H1 (cell line): ENCODE measurements at regions not wholly inside any gene's neighbourhood (a gene's known extent, or its start where the extent isn't known, plus 50 kb on each side); places are given as distances from the start of the nearest gene placed in this dataset.
A peak's percentile ranks its signal among the peaks of the same experiment; 100 is the strongest.

Experiments
- CTCF ChIA-PET: fragments of 300-600 bp; sonication (Branson Sonifier 250); formaldehyde crosslinking; loops from one replicate; lab custom pipeline; 2021; ENCODE audit not compliant: partially characterized antibody; lab: Charles Lee
- POLR2A ChIA-PET: fragments of 300-600 bp; sonication (Branson Sonifier 250); formaldehyde crosslinking; loops from one replicate; lab custom pipeline; 2021; ENCODE audit warnings: inconsistent platforms; ENCODE audit not compliant: partially characterized antibody; lab: Charles Lee
- DNase-seq, 2 experiments: peaks; one replicate each; pipeline versions ENCODE4 v3.0.0 to v3.0.0-alpha.2; 2010 to 2022; ENCODE audit warnings: low spot score in 2 of 2, low read depth in 1 of 2, mixed read lengths in 1 of 2
- FAIRE-seq: peaks from 2 replicates; lab custom pipeline; 2011; peaks lifted over from hg19 to GRCh38; lab: Jason Lieb, UNC
- H2AFZ ChIP-seq: 2 replicates; pipeline ENCODE4 v1.8.1; 2012; ENCODE audit warnings: low read length, inconsistent platforms
- H2AK5ac ChIP-seq: 2 replicates; pipeline ENCODE4 v1.6.1; 2013; ENCODE audit warnings: low read depth, low read length
- H2BK120ac ChIP-seq: replicated peaks from 2 replicates; pipeline ENCODE3; 2013; ENCODE audit warnings: low read depth, low read length, inconsistent platforms
- H2BK12ac ChIP-seq: 2 replicates; pipeline ENCODE4 v1.6.1; 2013; ENCODE audit warnings: low read depth, low read length
- H2BK15ac ChIP-seq: 2 replicates; pipeline ENCODE4 v1.6.1; 2013; ENCODE audit warnings: low read length
- H2BK20ac ChIP-seq: 2 replicates; pipeline ENCODE4 v1.6.1; 2013; ENCODE audit warnings: low read length
- H2BK5ac ChIP-seq: 2 replicates; pipeline ENCODE4 v1.6.1; 2013; ENCODE audit warnings: low read depth, low read length
- H3K14ac ChIP-seq: 2 replicates; pipeline ENCODE4 v1.6.1; 2013; ENCODE audit warnings: inconsistent platforms; ENCODE audit not compliant: insufficient read length
- H3K18ac ChIP-seq: 2 replicates; pipeline ENCODE4 v1.6.1; 2013; ENCODE audit warnings: low read length; ENCODE audit errors: extremely low read depth
- H3K23ac ChIP-seq: 2 replicates; pipeline ENCODE4 v1.6.1; 2013; ENCODE audit warnings: inconsistent platforms; ENCODE audit not compliant: insufficient read length
- H3K23me2 ChIP-seq: 2 replicates; pipeline ENCODE4 v1.6.1; 2013; ENCODE audit warnings: low read depth, low read length
- H3K27ac ChIP-seq: 2 replicates; pipeline ENCODE4 v1.6.1; 2011; ENCODE audit warnings: low read depth, low read length, inconsistent platforms
- H3K27me3 ChIP-seq, 4 experiments: replicated peaks in 1 of 4; 1 replicate in 1 of 4; 2 replicates in 3 of 4; pipeline versions ENCODE4 v1.6.1 to v1.8.1; 2011 to 2013; ENCODE audit warnings: low read length in 3 of 4, mild to moderate bottlenecking in 3 of 4, inconsistent platforms in 2 of 4, mixed read lengths in 2 of 4, moderate library complexity in 1 of 4; ENCODE audit not compliant: control insufficient read depth in 3 of 4, insufficient read depth in 3 of 4; ENCODE audit errors: extremely low read depth in 1 of 4
- H3K36me3 ChIP-seq, 4 experiments: 2 replicates each; pipeline versions ENCODE4 v1.6.1 to v1.8.1; 2011 to 2013; ENCODE audit warnings: mild to moderate bottlenecking in 4 of 4, low read length in 3 of 4, moderate library complexity in 2 of 4, control low read depth in 1 of 4, inconsistent platforms in 1 of 4; ENCODE audit not compliant: insufficient read depth in 4 of 4, control insufficient read depth in 2 of 4
- H3K4ac ChIP-seq: replicated peaks from 2 replicates; pipeline ENCODE3; 2013; ENCODE audit warnings: low read length, low read depth, mixed read lengths, inconsistent platforms; ENCODE audit not compliant: insufficient read length
- H3K4me1 ChIP-seq, 4 experiments: replicated peaks in 1 of 4; 1 replicate in 1 of 4; 2 replicates in 3 of 4; pipeline versions ENCODE4 v1.6.1 to v1.8.1; 2011 to 2013; ENCODE audit warnings: low read length in 3 of 4, inconsistent platforms in 2 of 4, mixed read lengths in 1 of 4; ENCODE audit not compliant: insufficient read depth in 4 of 4, control insufficient read depth in 3 of 4
- H3K4me2 ChIP-seq, 2 experiments: 2 replicates each; pipeline versions ENCODE4 v1.6.1 to v1.8.1; 2011 to 2013; ENCODE audit warnings: low read depth in 2 of 2, low read length in 2 of 2, control low read depth in 1 of 2, inconsistent platforms in 1 of 2, mild to moderate bottlenecking in 1 of 2; ENCODE audit not compliant: insufficient read depth in 1 of 2
- H3K4me3 ChIP-seq, 4 experiments: fragments of 200-600, 300-600 bp in 1 of 4; sonication (generic), shearing (Covaris generic), sonication (Bioruptor Twin) in 1 of 4; 2 replicates each; pipeline versions ENCODE4 v1.5.1 to v1.8.1; 2011 to 2016; ENCODE audit warnings: low read length in 4 of 4, low read depth in 3 of 4, control low read depth in 2 of 4, inconsistent platforms in 2 of 4, mild to moderate bottlenecking in 2 of 4, mixed read lengths in 1 of 4, moderate library complexity in 1 of 4; ENCODE audit not compliant: insufficient read depth in 2 of 4; ENCODE audit errors: extremely low read depth in 1 of 4
- H3K56ac ChIP-seq: replicated peaks from 2 replicates; pipeline ENCODE3; 2013; ENCODE audit warnings: low read depth, mild to moderate bottlenecking, mixed read lengths, low read length, inconsistent platforms; ENCODE audit not compliant: insufficient read length
- H3K79me1 ChIP-seq: 2 replicates; pipeline ENCODE4 v1.6.1; 2013; ENCODE audit warnings: low read depth, low read length, control low read depth
- H3K79me2 ChIP-seq, 2 experiments: 2 replicates each; pipeline versions ENCODE4 v1.6.1 to v1.8.1; 2012 to 2013; ENCODE audit warnings: low read length in 2 of 2, mild to moderate bottlenecking in 2 of 2, inconsistent platforms in 1 of 2; ENCODE audit not compliant: insufficient read depth in 2 of 2, control insufficient read depth in 1 of 2
- H3K9ac ChIP-seq, 4 experiments: replicated peaks in 1 of 4; 1 replicate in 1 of 4; 2 replicates in 3 of 4; pipeline versions ENCODE4 v1.6.1 to v1.8.1; 2011 to 2013; ENCODE audit warnings: low read depth in 3 of 4, low read length in 3 of 4, control low read depth in 2 of 4, mild to moderate bottlenecking in 2 of 4, moderate library complexity in 2 of 4, inconsistent platforms in 1 of 4; ENCODE audit errors: extremely low read depth in 1 of 4
- H3K9me3 ChIP-seq, 2 experiments: 2 replicates each; pipeline versions ENCODE4 v1.6.1 to v1.8.1; 2012 to 2013; ENCODE audit warnings: mild to moderate bottlenecking in 2 of 2, moderate library complexity in 2 of 2, control low read depth in 1 of 2, inconsistent platforms in 1 of 2, low read depth in 1 of 2, low read length in 1 of 2, mixed read lengths in 1 of 2; ENCODE audit not compliant: insufficient read depth in 2 of 2
- H4K20me1 ChIP-seq, 2 experiments: replicated peaks in 1 of 2; 2 replicates each; pipeline versions ENCODE3 to v1.8.1; 2011 to 2013; ENCODE audit warnings: inconsistent platforms in 2 of 2, low read length in 2 of 2, mild to moderate bottlenecking in 1 of 2; ENCODE audit not compliant: insufficient read depth in 2 of 2, control insufficient read depth in 1 of 2
- H4K5ac ChIP-seq: 2 replicates; pipeline ENCODE4 v1.6.1; 2013; ENCODE audit warnings: low read length, low read depth, mixed read lengths, inconsistent platforms; ENCODE audit not compliant: insufficient read length
- H4K8ac ChIP-seq: 2 replicates; pipeline ENCODE4 v1.8.0; 2013; ENCODE audit warnings: mild to moderate bottlenecking, moderate library complexity, low read length, inconsistent platforms; ENCODE audit not compliant: insufficient read depth; ENCODE audit errors: extremely low read depth
- H4K91ac ChIP-seq: replicated peaks from 2 replicates; pipeline ENCODE3; 2013; ENCODE audit warnings: low read length, mixed read lengths, inconsistent platforms; ENCODE audit not compliant: insufficient read length
- ASH2L ChIP-seq: fragments of 200-600, 300-600 bp; sonication (generic); IDR thresholded peaks from one replicate; pipeline ENCODE4 v1.7.1; 2017; ENCODE audit warnings: low read length
- ATF2 ChIP-seq: IDR thresholded peaks from 2 replicates; pipeline ENCODE4 v1.6.1; 2012; ENCODE audit warnings: low read length, inconsistent platforms
- BCL11A ChIP-seq, 2 experiments: IDR thresholded peaks; one replicate each; pipeline ENCODE4 v1.6.1; 2011; ENCODE audit warnings: low read depth in 2 of 2, low read length in 2 of 2, mild to moderate bottlenecking in 2 of 2
- CBX8 ChIP-seq: fragments of 300-800, 300-1000 bp; sonication (generic); IDR thresholded peaks from 2 replicates; pipeline ENCODE4 v1.7.1; 2016; ENCODE audit warnings: low read depth, low read length, borderline replicate concordance
- HDAC2 ChIP-seq, 2 experiments: fragments of 300-600 bp in 1 of 2; sonication (generic) in 1 of 2; IDR thresholded peaks; 2 replicates each; pipeline ENCODE4 v1.6.1; 2011 to 2012; ENCODE audit warnings: low read depth in 2 of 2, low read length in 2 of 2, mild to moderate bottlenecking in 2 of 2, moderate library complexity in 2 of 2, borderline replicate concordance in 1 of 2, inconsistent platforms in 1 of 2
- HDAC6 ChIP-seq: IDR thresholded peaks from one replicate; pipeline ENCODE4 v1.7.1; 2012; ENCODE audit warnings: low read depth, mild to moderate bottlenecking, inconsistent platforms, low read length, moderate library complexity
- KDM1A ChIP-seq: fragments of 200-600, 300-600 bp; sonication (generic); IDR thresholded peaks from 2 replicates; pipeline ENCODE4 v1.7.1; 2016; ENCODE audit warnings: mild to moderate bottlenecking, low read length, borderline replicate concordance
- KDM4A ChIP-seq: IDR thresholded peaks from one replicate; pipeline ENCODE4 v1.7.1; 2012; ENCODE audit warnings: low read depth, mild to moderate bottlenecking, moderate library complexity, low read length, inconsistent platforms; ENCODE audit not compliant: severe bottlenecking
- SIRT6 ChIP-seq: IDR thresholded peaks from one replicate; pipeline ENCODE4 v1.7.1; 2012; ENCODE audit warnings: low read length, inconsistent platforms
- SP1 ChIP-seq: IDR thresholded peaks from 2 replicates; pipeline ENCODE4 v1.6.1; 2011; ENCODE audit warnings: low read depth, low read length
- SP4 ChIP-seq: IDR thresholded peaks from 2 replicates; pipeline ENCODE4 v1.6.1; 2012; ENCODE audit warnings: low read length, inconsistent platforms
- TAF7 ChIP-seq: optimal IDR thresholded peaks from 2 replicates; pipeline ENCODE3; 2011; ENCODE audit warnings: low read depth, mild to moderate bottlenecking, inconsistent platforms, low read length, moderate library complexity, borderline replicate concordance
- TCF12 ChIP-seq: IDR thresholded peaks from 2 replicates; pipeline ENCODE4 v1.6.1; 2011; ENCODE audit warnings: low read depth, mild to moderate bottlenecking, low read length
- YY1 ChIP-seq: IDR thresholded peaks from 2 replicates; pipeline ENCODE4 v1.6.1; 2011; ENCODE audit warnings: low read depth, mild to moderate bottlenecking, low read length
- WGBS, 2 experiments: shearing (Covaris generic) in 1 of 2; methylation state at CpG; one replicate each; pipeline versions ENCODE4 v1.1.6 to v1.1.7; 2013 to 2015; ENCODE audit warnings: low lambda C conversion rate in 2 of 2, mixed read lengths in 2 of 2, inconsistent platforms in 1 of 2, low coverage in 1 of 2, missing lambda C conversion rate in 1 of 2; ENCODE audit not compliant: insufficient replicate concordance in 2 of 2, insufficient coverage in 1 of 2, insufficient read length in 1 of 2; ENCODE audit errors: extremely low coverage in 1 of 2, missing lambda C conversion rate in 1 of 2; 5-methylcytosine and 5-hydroxymethylcytosine counted together

- Histone ChIP-seq H3K23ac (no peak overlapping the region), H3K4ac (no peak overlapping the region), H4K20me1 (no peaks in the 10 kb centered on the region), H2BK120ac (no peak overlapping the region), H3K23me2 (no peaks in the 10 kb centered on the region; the same call in 1 of the 2 replicates), H3K4me1 (peaks cover 0 to 6% (median 2%) of the 10 kb centered on the region in 4 experiments; a peak in 1 of 7 replicates), H3K79me1 (no peaks in the 10 kb centered on the region), H3K56ac (no peak overlapping the region), H2BK20ac (no peak overlapping the region), H3K4me2 (no peak overlapping the region), H3K4me3 (no peak overlapping the region), H3K14ac (no peak overlapping the region), H3K27ac (no peak overlapping the region), H2BK15ac (no peak overlapping the region), H3K9me3 (peaks cover 0 to 3% of the 10 kb centered on the region in 2 experiments; a peak in 1 of 4 replicates), H4K8ac (no peak overlapping the region), H3K27me3 (no peaks in the 10 kb centered on the region), H3K18ac (no peak overlapping the region), H4K91ac (no peak overlapping the region), H2AFZ (no peak overlapping the region), H3K79me2 (no peaks in the 10 kb centered on the region), H3K36me3 (no peaks in the 10 kb centered on the region; a peak in 1 of 8 replicates), H2BK12ac (no peak overlapping the region), H3K9ac (no peak overlapping the region), H2AK5ac (no peak overlapping the region), H2BK5ac (no peak overlapping the region), H4K5ac (no peak overlapping the region)
- 82% methylated on average over 1 of the region's 1 CpG; no CpG with 5 or more reads in 1 of the 2 experiments for WGBS, 2 experiments
- CTCF ChIA-PET = interaction anchor here (1.0 to 2.3 kb wide), 2 partner anchors 18 to 145 kb away, joined by 3 to 11 read pairs; no protein-coding TSS in a partner anchor
- peak; percentile 28 for FAIRE-seq
- no peak for DNase-seq
- POLR2A ChIA-PET = no interaction called here
- no peak for TF ChIP-seq ATF2
- no peak for TF ChIP-seq SIRT6
- no peak for TF ChIP-seq SP4
- TF ChIP-seq BCL11A (IDR thresholded peaks at IDR 0.05; ENCODE audit: low read depth in 2 of 2, low read length in 2 of 2) = no peak
- TF ChIP-seq HDAC2 (IDR thresholded peaks at IDR 0.05; ENCODE audit: borderline replicate concordance in 1 of 2, low read depth in 2 of 2, low read length in 2 of 2) = no peak
- TF ChIP-seq SP1 = no peak
- no peak for TF ChIP-seq KDM1A
- no peak for TF ChIP-seq CBX8
- TF ChIP-seq KDM4A = no peak
- TF ChIP-seq TAF7 = no peak
- no peak for TF ChIP-seq HDAC6
- TF ChIP-seq YY1 = no peak
- no peak for TF ChIP-seq ASH2L
- no peak for TF ChIP-seq TCF12
These were observed 606.7 kb downstream of the PDCD6IP start for GRCh38 chr3:34405159-34405558.
